Stimulated activated CD4-positive, alpha-beta T cell treated with anti-CD3 and anti-CD28 coated beads, Interleukin-4, amount 100 ng/mL, for 48 hours (primary cell): ENCODE measurements at regions not wholly inside any gene's neighbourhood (a gene's known extent, or its start where the extent isn't known, plus 50 kb on each side); places are given as distances from the start of the nearest gene placed in this dataset.
"Not testable (repeated sequence)": the region's sequence is repeated elsewhere in the genome, so short reads cannot be mapped to it uniquely, and the experiment has no call there.

Source experiments
- DNase-seq, 2 donors: peaks; one replicate each; pipeline ENCODE4 v3.0.0-alpha.2; 2020; ENCODE audit warnings: low read depth in 2 of 2

- DNase-seq, result no peak
Measured at GRCh38 chr2:84373391-84373790, 85.7 kb downstream of the SUCLG1 start.

- DNase-seq, result no peak
Measured at GRCh38 chr2:84362541-84362940, 96.5 kb downstream of the SUCLG1 start.

GRCh38 chr2:84338069-84338468 is 121.0 kb downstream of the SUCLG1 start:
- no peak for DNase-seq

- no peak for DNase-seq
Measured at GRCh38 chr2:84327645-84328249, 131.3 kb downstream of the SUCLG1 start.

GRCh38 chr2:84326831-84327432 is 132.1 kb downstream of the SUCLG1 start:
- no peak for DNase-seq

- no peak for DNase-seq
Measured at GRCh38 chr2:84323890-84324289, 135.2 kb downstream of the SUCLG1 start.

GRCh38 chr2:84320940-84321339 is 138.1 kb downstream of the SUCLG1 start:
- no peak for DNase-seq

GRCh38 chr2:84319581-84319980 is 139.5 kb downstream of the SUCLG1 start:
- no peak for DNase-seq

GRCh38 chr2:84317135-84317534 is 141.9 kb downstream of the SUCLG1 start:
- DNase-seq, result no peak

- peak; percentile 67 to 82 for DNase-seq
Measured at GRCh38 chr2:84314901-84315330, 144.2 kb downstream of the SUCLG1 start.

GRCh38 chr2:84314250-84314649 is 144.8 kb downstream of the SUCLG1 start:
- DNase-seq, result no peak

- no peak for DNase-seq
Measured at GRCh38 chr2:84309281-84309680, 149.8 kb downstream of the SUCLG1 start.

GRCh38 chr2:84306361-84306760 is 152.7 kb downstream of the SUCLG1 start:
- DNase-seq, result no peak

- DNase-seq, result peak in 1 of 2 donors; percentile 10
Measured at GRCh38 chr2:84302513-84303412, 156.3 kb downstream of the SUCLG1 start.

GRCh38 chr2:84301717-84302116 is 157.4 kb downstream of the SUCLG1 start:
- no peak for DNase-seq

GRCh38 chr2:84300696-84301029 is 158.4 kb downstream of the SUCLG1 start:
- no peak for DNase-seq

GRCh38 chr2:84300001-84300695 is 158.9 kb downstream of the SUCLG1 start:
- not testable (repeated sequence) for DNase-seq

- DNase-seq, result no peak
Measured at GRCh38 chr2:84299211-84299775, 159.8 kb downstream of the SUCLG1 start.

GRCh38 chr2:84297155-84297554 is 161.9 kb downstream of the SUCLG1 start:
- no peak for DNase-seq

GRCh38 chr2:84293791-84294380 is 165.2 kb downstream of the SUCLG1 start:
- no peak for DNase-seq

GRCh38 chr2:84292545-84292944 is 166.5 kb downstream of the SUCLG1 start:
- no peak for DNase-seq

GRCh38 chr2:84290537-84290936 is 168.5 kb downstream of the SUCLG1 start:
- DNase-seq, result no peak
